Colonic mucosa (tissue), 4 donors: ENCODE measurements at regions not wholly inside any gene's neighbourhood (a gene's known extent, or its start where the extent isn't known, plus 50 kb on each side); places are given as distances from the start of the nearest gene placed in this dataset.

Experiments
- DNase-seq: peaks from one replicate; pipeline ENCODE4 v3.0.0-alpha.2; 2020
- H3K27ac ChIP-seq: fragments of 200-600 bp; one replicate; pipeline ENCODE4 v1.8.0; 2021
- H3K27me3 ChIP-seq: fragments of 200-600 bp; one replicate; pipeline ENCODE4 v1.8.0; 2021
- H3K36me3 ChIP-seq: fragments of 200-600 bp; one replicate; pipeline ENCODE4 v1.8.0; 2021
- H3K4me1 ChIP-seq: fragments of 200-600 bp; one replicate; pipeline ENCODE4 v1.8.0; 2021; ENCODE audit warnings: mild to moderate bottlenecking
- H3K4me3 ChIP-seq: fragments of 200-600 bp; one replicate; pipeline ENCODE4 v1.8.0; 2021
- H3K9ac ChIP-seq, 2 donors: one replicate each; pipeline ENCODE4 v1.7.0; 2013; ENCODE audit warnings: control low read depth in 2 of 2, low read depth in 2 of 2, low read length in 2 of 2
- H3K9me3 ChIP-seq: fragments of 200-600 bp; one replicate; pipeline ENCODE4 v1.8.0; 2021
- intact Hi-C: fragments of 100-400 bp; cut with DNase I; formaldehyde crosslinking; loops from one replicate; pipeline ENCODE4 v1.14.1; 2022
- TF ChIP-seq, protein P1 (sequence below): fragments of 200-600 bp; IDR thresholded peaks from one replicate; pipeline ENCODE4 v1.8.0; 2022; ENCODE audit warnings: antibody characterized with exemption, mild to moderate bottlenecking
- donor health status: healthy.
- donor health status: DM: no; HTN: no; CAD: no.
- donor health status: DM: no; HTN: no; CAD: no.

- Histone ChIP-seq H3K4me1 (no peaks in the 10 kb centered on the region), H3K4me3 (no peak overlapping the region), H3K27ac (no peak overlapping the region), H3K9me3 (no peaks in the 10 kb centered on the region), H3K9ac (no peak overlapping the region), H3K36me3 (no peaks in the 10 kb centered on the region), H3K27me3 (no peaks in the 10 kb centered on the region)
- no peak for DNase-seq
- intact Hi-C loops, result no loop called here
- TF ChIP-seq, protein P1, sequence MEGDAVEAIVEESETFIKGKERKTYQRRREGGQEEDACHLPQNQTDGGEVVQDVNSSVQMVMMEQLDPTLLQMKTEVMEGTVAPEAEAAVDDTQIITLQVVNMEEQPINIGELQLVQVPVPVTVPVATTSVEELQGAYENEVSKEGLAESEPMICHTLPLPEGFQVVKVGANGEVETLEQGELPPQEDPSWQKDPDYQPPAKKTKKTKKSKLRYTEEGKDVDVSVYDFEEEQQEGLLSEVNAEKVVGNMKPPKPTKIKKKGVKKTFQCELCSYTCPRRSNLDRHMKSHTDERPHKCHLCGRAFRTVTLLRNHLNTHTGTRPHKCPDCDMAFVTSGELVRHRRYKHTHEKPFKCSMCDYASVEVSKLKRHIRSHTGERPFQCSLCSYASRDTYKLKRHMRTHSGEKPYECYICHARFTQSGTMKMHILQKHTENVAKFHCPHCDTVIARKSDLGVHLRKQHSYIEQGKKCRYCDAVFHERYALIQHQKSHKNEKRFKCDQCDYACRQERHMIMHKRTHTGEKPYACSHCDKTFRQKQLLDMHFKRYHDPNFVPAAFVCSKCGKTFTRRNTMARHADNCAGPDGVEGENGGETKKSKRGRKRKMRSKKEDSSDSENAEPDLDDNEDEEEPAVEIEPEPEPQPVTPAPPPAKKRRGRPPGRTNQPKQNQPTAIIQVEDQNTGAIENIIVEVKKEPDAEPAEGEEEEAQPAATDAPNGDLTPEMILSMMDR, result no peak
Observed at GRCh38 chr1:106061586-106062495, 994.6 kb upstream of the PRMT6 start.

- H3K36me3 ChIP-seq, result no peaks in the 10 kb centered on the region
- H3K4me3 ChIP-seq, result no peak overlapping the region
- TF ChIP-seq, protein P1, result no peak
- intact Hi-C loops, result no loop called here
- H3K27ac ChIP-seq, result no peak overlapping the region
- H3K9ac ChIP-seq, result no peak overlapping the region
- DNase-seq, result no peak
- no peaks in the 10 kb centered on the region for H3K4me1 ChIP-seq
- no peaks in the 10 kb centered on the region for H3K9me3 ChIP-seq
- no peaks in the 10 kb centered on the region for H3K27me3 ChIP-seq
Observed at GRCh38 chr1:106063510-106063909, 993.0 kb upstream of the PRMT6 start.

- no peak for DNase-seq
- Histone ChIP-seq H3K27ac (no peak overlapping the region), H3K9me3 (no peaks in the 10 kb centered on the region), H3K4me1 (no peaks in the 10 kb centered on the region), H3K27me3 (no peaks in the 10 kb centered on the region), H3K36me3 (no peaks in the 10 kb centered on the region), H3K9ac (no peak overlapping the region), H3K4me3 (no peak overlapping the region)
- intact Hi-C loops, result no loop called here
- TF ChIP-seq, protein P1, result no peak
Observed at GRCh38 chr1:106072909-106073600, 983.4 kb upstream of the PRMT6 start.

- intact Hi-C loops, result no loop called here
- H3K36me3 ChIP-seq, result no peaks in the 10 kb centered on the region
- TF ChIP-seq, protein P1, result no peak
- H3K9ac ChIP-seq, result no peak overlapping the region
- no peaks in the 10 kb centered on the region for H3K9me3 ChIP-seq
- H3K27me3 ChIP-seq, result no peaks in the 10 kb centered on the region
- H3K4me3 ChIP-seq, result no peak overlapping the region
- DNase-seq, result no peak
- no peaks in the 10 kb centered on the region for H3K4me1 ChIP-seq
- H3K27ac ChIP-seq, result no peak overlapping the region
Observed at GRCh38 chr1:106080608-106081325, 975.7 kb upstream of the PRMT6 start.

- Histone ChIP-seq H3K36me3 (no peaks in the 10 kb centered on the region), H3K4me1 (no peaks in the 10 kb centered on the region), H3K27me3 (no peaks in the 10 kb centered on the region), H3K27ac (no peak overlapping the region), H3K9ac (no peak overlapping the region), H3K4me3 (no peak overlapping the region), H3K9me3 (no peaks in the 10 kb centered on the region)
- TF ChIP-seq, protein P1, result no peak
- DNase-seq, result no peak
- intact Hi-C loops, result no loop called here
Observed at GRCh38 chr1:106111044-106111443, 945.4 kb upstream of the PRMT6 start.
